Prostate gland (tissue), 2 donors: ENCODE measurements at regions not wholly inside any gene's neighbourhood (a gene's known extent, or its start where the extent isn't known, plus 50 kb on each side); places are given as distances from the start of the nearest gene placed in this dataset.

Experiments
- CTCF ChIP-seq, 4 experiments: fragments of 200-600 bp in 2 of 4; fragments of 450-650 bp in 2 of 4; sonication (generic) in 2 of 4; IDR thresholded peaks; 1 replicate in 3 of 4; 2 replicates in 1 of 4; pipeline ENCODE4 v1.5.1; 2016 to 2019; ENCODE audit warnings: antibody characterized with exemption in 4 of 4, mild to moderate bottlenecking in 2 of 4, moderate library complexity in 2 of 4
- POLR2A ChIP-seq: fragments of 450-650 bp; IDR thresholded peaks from one replicate; pipeline ENCODE4 v1.6.1; 2016; ENCODE audit warnings: antibody characterized with exemption, mild to moderate bottlenecking
- POLR2AphosphoS5 ChIP-seq: sonication (generic); formaldehyde crosslinking; IDR thresholded peaks from one replicate; pipeline ENCODE4 v1.6.1; 2017; ENCODE audit warnings: antibody characterized with exemption

DNA sequence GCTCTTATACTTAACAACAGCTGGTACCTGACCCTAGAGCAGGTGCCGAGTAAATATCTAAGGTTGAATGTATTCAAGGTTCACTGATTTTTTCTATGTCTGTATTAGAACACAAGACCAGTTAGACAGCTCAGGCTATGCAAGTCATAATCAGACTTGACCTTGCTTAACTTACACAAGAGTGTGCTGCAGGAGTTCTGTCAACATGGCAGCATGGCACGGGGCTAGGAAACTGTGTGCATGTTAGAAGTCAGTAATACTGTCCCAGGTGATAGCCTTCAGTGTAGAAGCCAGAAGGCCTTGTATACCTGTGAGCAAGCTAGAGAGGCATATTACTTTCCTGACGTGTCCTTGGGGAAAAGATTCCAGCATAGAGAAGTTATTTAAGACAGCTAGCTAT is 253.1 kb downstream of the FAT3 start:
- no peak for TF ChIP-seq POLR2A
- TF ChIP-seq POLR2AphosphoS5: no peak
- no peak for TF ChIP-seq CTCF (IDR thresholded peaks at IDR 0.05)
